ENCODE measurements at regions not wholly inside any gene's neighbourhood (a gene's known extent, or its start where the extent isn't known, plus 50 kb on each side); places are given as distances from the start of the nearest gene placed in this dataset.

GRCh38 chr4:110270492-110271197, 72.2 kb upstream of the ELOVL6 start:
- no peaks in the 10 kb centered on the region for H3K36me3 ChIP-seq
- no peaks in the 10 kb centered on the region for H3K27me3 ChIP-seq
- no peak for DNase-seq
- no peaks in the 10 kb centered on the region for H3K4me1 ChIP-seq
- H3K9me3 ChIP-seq: no peaks in the 10 kb centered on the region
- no peak overlapping the region for H3K27ac ChIP-seq
- H3K4me3 ChIP-seq: no peak overlapping the region
- TF ChIP-seq CTCF (IDR thresholded peaks at IDR 0.05) (no peak), POLR2A (IDR thresholded peaks at IDR 0.05) (no peak)

- H3K27me3 ChIP-seq: no peaks in the 10 kb centered on the region
- DNase-seq: no peak
- H3K27ac ChIP-seq: no peak overlapping the region
- H3K4me3 ChIP-seq: no peak overlapping the region
- no peaks in the 10 kb centered on the region for H3K36me3 ChIP-seq
- no peaks in the 10 kb centered on the region for H3K9me3 ChIP-seq
- H3K4me1 ChIP-seq: no peaks in the 10 kb centered on the region
- TF ChIP-seq POLR2A (IDR thresholded peaks at IDR 0.05): no peak
- no peak for TF ChIP-seq CTCF (IDR thresholded peaks at IDR 0.05)
Measured at GRCh38 chr4:110268790-110269189, 70.4 kb upstream of the ELOVL6 start.

- Histone ChIP-seq H3K4me1 (no peaks in the 10 kb centered on the region), H3K27ac (no peak overlapping the region), H3K36me3 (no peaks in the 10 kb centered on the region), H3K9me3 (no peaks in the 10 kb centered on the region), H3K27me3 (no peaks in the 10 kb centered on the region), H3K4me3 (no peak overlapping the region)
- TF ChIP-seq CTCF (IDR thresholded peaks at IDR 0.05) (no peak), POLR2A (IDR thresholded peaks at IDR 0.05) (no peak)
- DNase-seq: no peak
Measured at GRCh38 chr4:110268352-110268751, 69.9 kb upstream of the ELOVL6 start.

- Histone ChIP-seq H3K27ac (no peak overlapping the region), H3K4me1 (no peaks in the 10 kb centered on the region), H3K27me3 (no peaks in the 10 kb centered on the region), H3K9me3 (no peaks in the 10 kb centered on the region), H3K4me3 (no peak overlapping the region), H3K36me3 (no peaks in the 10 kb centered on the region)
- TF ChIP-seq POLR2A (IDR thresholded peaks at IDR 0.05): no peak
- TF ChIP-seq CTCF (IDR thresholded peaks at IDR 0.05): no peak
- no peak for DNase-seq
Measured at GRCh38 chr4:110266136-110266535, 67.7 kb upstream of the ELOVL6 start.

- DNase-seq: no peak
Measured at GRCh38 chr4:110265001-110265400, 66.6 kb upstream of the ELOVL6 start.

More at GRCh38 chr4:110265001-110265400, 66.6 kb upstream of the ELOVL6 start:
- H3K4me1 ChIP-seq: no peaks in the 10 kb centered on the region
- no peak overlapping the region for H3K4me3 ChIP-seq
- H3K27me3 ChIP-seq: no peaks in the 10 kb centered on the region
- H3K36me3 ChIP-seq: no peaks in the 10 kb centered on the region
- no peaks in the 10 kb centered on the region for H3K9me3 ChIP-seq
- H3K27ac ChIP-seq: no peak overlapping the region
- TF ChIP-seq POLR2A (IDR thresholded peaks at IDR 0.05): no peak
- TF ChIP-seq CTCF (IDR thresholded peaks at IDR 0.05): no peak
